Mammary epithelial cell (primary cell): ENCODE measurements at regions not wholly inside any gene's neighbourhood (a gene's known extent, or its start where the extent isn't known, plus 50 kb on each side); places are given as distances from the start of the nearest gene placed in this dataset.

ENCODE experiments used
- EZH2 ChIP-seq: IDR thresholded peaks from 2 replicates; pipeline ENCODE4 v1.6.1; 2012; ENCODE audit warnings: low read length, inconsistent platforms, borderline replicate concordance
- TF ChIP-seq, protein P1 (sequence below), 2 donors: IDR thresholded peaks in 1 of 2; conservative IDR thresholded peaks in 1 of 2; 2 replicates each; pipeline ENCODE4 v1.5.1; 2011 to 2012; ENCODE audit warnings: inconsistent platforms in 2 of 2, low read length in 2 of 2, mild to moderate bottlenecking in 2 of 2, control low read depth in 1 of 2, low read depth in 1 of 2; ENCODE audit not compliant: insufficient read depth in 1 of 2; ENCODE audit errors: extremely low read depth in 1 of 2

DNA sequence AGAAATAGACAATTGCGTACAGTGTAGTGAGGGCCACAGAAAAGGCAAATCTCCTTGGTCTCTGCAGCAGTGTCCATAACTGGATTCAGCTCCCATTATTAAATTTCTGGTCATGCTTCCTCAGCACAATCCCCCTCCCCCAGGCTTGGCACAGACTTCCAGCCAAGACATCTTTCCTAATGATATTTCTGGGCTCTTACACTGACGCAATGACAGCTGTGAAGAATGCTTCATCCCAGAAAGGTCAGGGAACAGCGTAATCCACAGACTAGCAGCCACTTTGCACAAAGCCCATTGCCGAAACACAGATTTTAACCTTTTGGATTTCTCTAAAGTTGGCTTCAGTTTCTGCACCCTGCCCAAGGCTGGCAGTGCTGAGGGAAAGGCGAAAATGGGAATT lies 597.6 kb upstream of the CPEB2 start:
- TF ChIP-seq, protein P1, sequence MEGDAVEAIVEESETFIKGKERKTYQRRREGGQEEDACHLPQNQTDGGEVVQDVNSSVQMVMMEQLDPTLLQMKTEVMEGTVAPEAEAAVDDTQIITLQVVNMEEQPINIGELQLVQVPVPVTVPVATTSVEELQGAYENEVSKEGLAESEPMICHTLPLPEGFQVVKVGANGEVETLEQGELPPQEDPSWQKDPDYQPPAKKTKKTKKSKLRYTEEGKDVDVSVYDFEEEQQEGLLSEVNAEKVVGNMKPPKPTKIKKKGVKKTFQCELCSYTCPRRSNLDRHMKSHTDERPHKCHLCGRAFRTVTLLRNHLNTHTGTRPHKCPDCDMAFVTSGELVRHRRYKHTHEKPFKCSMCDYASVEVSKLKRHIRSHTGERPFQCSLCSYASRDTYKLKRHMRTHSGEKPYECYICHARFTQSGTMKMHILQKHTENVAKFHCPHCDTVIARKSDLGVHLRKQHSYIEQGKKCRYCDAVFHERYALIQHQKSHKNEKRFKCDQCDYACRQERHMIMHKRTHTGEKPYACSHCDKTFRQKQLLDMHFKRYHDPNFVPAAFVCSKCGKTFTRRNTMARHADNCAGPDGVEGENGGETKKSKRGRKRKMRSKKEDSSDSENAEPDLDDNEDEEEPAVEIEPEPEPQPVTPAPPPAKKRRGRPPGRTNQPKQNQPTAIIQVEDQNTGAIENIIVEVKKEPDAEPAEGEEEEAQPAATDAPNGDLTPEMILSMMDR (conservative IDR thresholded peaks at IDR 0.05 in 1 of 2, IDR thresholded peaks at IDR 0.05 in 1 of 2; ENCODE audit: extremely low read depth in 1 of 2, insufficient read depth in 1 of 2, low read depth in 1 of 2, low read length in 2 of 2): no peak
- no peak for TF ChIP-seq EZH2
